ENCODE measurements at regions not wholly inside any gene's neighbourhood (a gene's known extent, or its start where the extent isn't known, plus 50 kb on each side); places are given as distances from the start of the nearest gene placed in this dataset.

DNA sequence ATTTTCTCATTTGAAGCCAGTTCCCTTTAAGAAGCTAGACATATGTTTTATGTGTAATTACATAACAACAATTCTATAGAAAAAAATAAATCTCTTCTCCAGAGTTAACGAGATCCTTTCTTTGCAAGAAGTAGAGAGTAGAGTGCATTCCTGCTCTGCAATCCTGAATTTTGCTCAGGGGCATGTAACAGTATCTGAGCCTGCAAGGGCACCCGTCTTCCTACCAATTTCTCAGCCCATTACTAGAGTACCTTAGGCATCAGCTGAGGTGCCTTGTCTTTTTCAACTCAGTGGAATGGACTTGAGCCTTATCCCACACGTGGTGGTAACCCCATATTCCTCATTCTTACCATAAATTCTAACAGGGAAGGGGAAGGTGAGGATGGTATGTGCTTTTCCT is 205.9 kb downstream of the IKZF2 start:
- H3K27me3 ChIP-seq, result no peaks in the 10 kb centered on the region
- ATAC-seq, result no peak
- no peaks in the 10 kb centered on the region for H3K4me1 ChIP-seq
- no peak overlapping the region for H3K4me3 ChIP-seq
- intact Hi-C loops (cut with DNase I), result no loop called here
- no peak for TF ChIP-seq CTCF (IDR thresholded peaks at IDR 0.05)
- no peak for DNase-seq
- H3K9me3 ChIP-seq, result no peaks in the 10 kb centered on the region
- no peaks in the 10 kb centered on the region for H3K36me3 ChIP-seq
- H3K27ac ChIP-seq, result no peak overlapping the region

DNA sequence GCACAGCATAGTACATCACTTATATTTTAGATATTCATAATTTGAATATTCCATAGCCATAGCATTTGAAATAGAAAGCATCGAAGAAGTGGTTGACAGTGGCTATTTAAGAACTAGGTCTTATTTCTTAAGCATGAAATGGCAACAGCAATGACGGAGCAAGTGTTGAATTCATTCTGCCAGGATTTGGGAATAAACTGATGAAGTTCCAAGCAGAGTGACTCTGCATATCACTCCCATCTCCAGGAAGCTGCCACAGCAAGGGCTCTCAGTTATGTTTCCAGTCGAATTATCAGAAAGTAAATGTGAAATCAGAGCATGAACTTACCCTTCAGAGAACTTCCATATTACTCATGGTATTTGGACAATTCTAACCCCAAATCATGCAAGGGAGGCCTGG is 208.1 kb downstream of the IKZF2 start:
- intact Hi-C loops (cut with DNase I), result no loop called here
- Histone ChIP-seq H3K27me3 (no peaks in the 10 kb centered on the region), H3K27ac (no peak overlapping the region), H3K4me1 (no peaks in the 10 kb centered on the region), H3K9me3 (no peaks in the 10 kb centered on the region), H3K36me3 (no peaks in the 10 kb centered on the region), H3K4me3 (no peak overlapping the region)
- no peak for DNase-seq
- no peak for TF ChIP-seq CTCF (IDR thresholded peaks at IDR 0.05)
- ATAC-seq, result no peak

GRCh38 chr2:212941361-212941760 is 210.1 kb downstream of the IKZF2 start:
- Histone ChIP-seq H3K27ac (no peak overlapping the region), H3K27me3 (no peaks in the 10 kb centered on the region), H3K4me3 (no peak overlapping the region), H3K4me1 (no peaks in the 10 kb centered on the region), H3K36me3 (no peaks in the 10 kb centered on the region), H3K9me3 (no peaks in the 10 kb centered on the region)
- intact Hi-C loops (cut with DNase I), result no loop called here
- TF ChIP-seq CTCF (IDR thresholded peaks at IDR 0.05), result no peak
- no peak for ATAC-seq
- no peak for DNase-seq

GRCh38 chr2:212940816-212941215 is 210.6 kb downstream of the IKZF2 start:
- H3K27ac ChIP-seq, result no peak overlapping the region
- H3K4me1 ChIP-seq, result no peaks in the 10 kb centered on the region
- ATAC-seq (peak; percentile 85), DNase-seq (peak in 3 of 4 donors; percentile 15 to 53 (median 38))
- no peaks in the 10 kb centered on the region for H3K27me3 ChIP-seq
- no peaks in the 10 kb centered on the region for H3K36me3 ChIP-seq
- H3K9me3 ChIP-seq, result no peaks in the 10 kb centered on the region
- no peak for TF ChIP-seq CTCF (IDR thresholded peaks at IDR 0.05)
- intact Hi-C loops (cut with DNase I), result no loop called here
- H3K4me3 ChIP-seq, result no peak overlapping the region

- Histone ChIP-seq H3K27me3 (no peaks in the 10 kb centered on the region), H3K4me3 (no peak overlapping the region), H3K27ac (no peak overlapping the region), H3K36me3 (no peaks in the 10 kb centered on the region), H3K9me3 (no peaks in the 10 kb centered on the region), H3K4me1 (no peaks in the 10 kb centered on the region)
- intact Hi-C loops (cut with DNase I), result no loop called here
- no peak for TF ChIP-seq CTCF (IDR thresholded peaks at IDR 0.05)
- DNase-seq, result peak in 3 of 4 donors; percentile 28 to 72 (median 64)
- peak; percentile 92 for ATAC-seq
Observed at GRCh38 chr2:212939777-212940531, 211.5 kb downstream of the IKZF2 start.
